Prostate gland (tissue), 2 donors: ENCODE measurements at regions not wholly inside any gene's neighbourhood (a gene's known extent, or its start where the extent isn't known, plus 50 kb on each side); places are given as distances from the start of the nearest gene placed in this dataset.
"Not testable (repeated sequence)": the region's sequence is repeated elsewhere in the genome, so short reads cannot be mapped to it uniquely, and the experiment has no call there.

Experiments used
- POLR2A ChIP-seq: fragments of 450-650 bp; IDR thresholded peaks from one replicate; pipeline ENCODE4 v1.6.1; 2016; ENCODE audit warnings: antibody characterized with exemption, mild to moderate bottlenecking
- TF ChIP-seq, protein P1 (sequence below), 4 experiments: fragments of 200-600 bp in 2 of 4; fragments of 450-650 bp in 2 of 4; sonication (generic) in 2 of 4; IDR thresholded peaks; 1 replicate in 3 of 4; 2 replicates in 1 of 4; pipeline ENCODE4 v1.5.1; 2016 to 2019; ENCODE audit warnings: antibody characterized with exemption in 4 of 4, mild to moderate bottlenecking in 2 of 4, moderate library complexity in 2 of 4

GRCh38 chr6:27773542-27774263 is 138.5 kb downstream of the OR2B2 start:
- TF ChIP-seq, protein P1, sequence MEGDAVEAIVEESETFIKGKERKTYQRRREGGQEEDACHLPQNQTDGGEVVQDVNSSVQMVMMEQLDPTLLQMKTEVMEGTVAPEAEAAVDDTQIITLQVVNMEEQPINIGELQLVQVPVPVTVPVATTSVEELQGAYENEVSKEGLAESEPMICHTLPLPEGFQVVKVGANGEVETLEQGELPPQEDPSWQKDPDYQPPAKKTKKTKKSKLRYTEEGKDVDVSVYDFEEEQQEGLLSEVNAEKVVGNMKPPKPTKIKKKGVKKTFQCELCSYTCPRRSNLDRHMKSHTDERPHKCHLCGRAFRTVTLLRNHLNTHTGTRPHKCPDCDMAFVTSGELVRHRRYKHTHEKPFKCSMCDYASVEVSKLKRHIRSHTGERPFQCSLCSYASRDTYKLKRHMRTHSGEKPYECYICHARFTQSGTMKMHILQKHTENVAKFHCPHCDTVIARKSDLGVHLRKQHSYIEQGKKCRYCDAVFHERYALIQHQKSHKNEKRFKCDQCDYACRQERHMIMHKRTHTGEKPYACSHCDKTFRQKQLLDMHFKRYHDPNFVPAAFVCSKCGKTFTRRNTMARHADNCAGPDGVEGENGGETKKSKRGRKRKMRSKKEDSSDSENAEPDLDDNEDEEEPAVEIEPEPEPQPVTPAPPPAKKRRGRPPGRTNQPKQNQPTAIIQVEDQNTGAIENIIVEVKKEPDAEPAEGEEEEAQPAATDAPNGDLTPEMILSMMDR (IDR thresholded peaks at IDR 0.05), result not testable (repeated sequence)
- TF ChIP-seq POLR2A, result not testable (repeated sequence)
